ENCODE measurements at regions not wholly inside any gene's neighbourhood (a gene's known extent, or its start where the extent isn't known, plus 50 kb on each side); places are given as distances from the start of the nearest gene placed in this dataset.

GRCh38 chr11:44402466-44403075, 92.6 kb upstream of the ALX4 start:
- no peaks in the 10 kb centered on the region for H4K20me1 ChIP-seq (ENCODE audit: insufficient read depth)
- no peaks in the 10 kb centered on the region for H3K4me1 ChIP-seq (ENCODE audit: control insufficient read depth in 1 of 2, insufficient read depth in 2 of 2, low read length in 2 of 2)
- ChIA-PET CTCF (no interaction called here), RAD21 (ENCODE audit: low non-redundant PET in 1 of 2, low total read pairs in 2 of 2, uncharacterized antibody in 2 of 2, unreplicated experiment in 2 of 2) (no interaction called here), POLR2A (no interaction called here)
- peaks cover 12% of the 10 kb centered on the region; the same call in 1 of the 2 replicates for H3K27me3 ChIP-seq (ENCODE audit: insufficient read depth, low read length)
- DNase-seq (ENCODE audit: low read depth, low spot score) (no peak), ATAC-seq (no peak)
- no TSS peak for BruUV-seq (replicated peaks)
- H3K9ac ChIP-seq (ENCODE audit: low read length): no peak overlapping the region
- no peaks in the 10 kb centered on the region for H3K36me3 ChIP-seq (ENCODE audit: control insufficient read depth in 1 of 2, insufficient read depth in 2 of 2, low read length in 2 of 2)
- TF ChIP-seq CEBPB (IDR thresholded peaks at IDR 0.05; ENCODE audit: low read depth) (no peak), EGR1 (IDR thresholded peaks at IDR 0.05; ENCODE audit: low read depth) (no peak), POLR2AphosphoS5 (IDR thresholded peaks at IDR 0.05; ENCODE audit: low read depth, low read length) (no peak), FOSL1 (IDR thresholded peaks at IDR 0.05; ENCODE audit: low read depth) (no peak), SIN3A (IDR thresholded peaks at IDR 0.05; ENCODE audit: low read depth) (no peak), SP1 (IDR thresholded peaks at IDR 0.05; ENCODE audit: low read depth) (no peak), ATF3 (IDR thresholded peaks at IDR 0.05) (no peak), ZBTB33 (IDR thresholded peaks at IDR 0.05; ENCODE audit: extremely low read depth, insufficient replicate concordance, low read length) (no peak), CBX3 (IDR thresholded peaks at IDR 0.05; ENCODE audit: low read depth) (no peak), RAD21 (IDR thresholded peaks at IDR 0.05; ENCODE audit: low read depth) (no peak), EZH2phosphoT487 (IDR thresholded peaks at IDR 0.05; ENCODE audit: borderline replicate concordance) (no peak), TCF7L2 (IDR thresholded peaks at IDR 0.05; ENCODE audit: borderline replicate concordance, extremely low read depth, insufficient read depth, insufficient read length) (no peak), ZFX (IDR thresholded peaks at IDR 0.05) (no peak), EZH2 (IDR thresholded peaks at IDR 0.05) (no peak), CTCF (IDR thresholded peaks at IDR 0.05 in 2 of 3, conservative IDR thresholded peaks at IDR 0.05 in 1 of 3; ENCODE audit: borderline replicate concordance in 1 of 3, insufficient read depth in 1 of 3, low read depth in 2 of 3, low read length in 2 of 3) (no peak), MAX (IDR thresholded peaks at IDR 0.05) (no peak)
- H3K9me3 ChIP-seq (ENCODE audit: control insufficient read depth in 1 of 2, insufficient read depth in 1 of 2, low read depth in 1 of 2, low read length in 2 of 2): no peaks in the 10 kb centered on the region
- no peak overlapping the region for H3K27ac ChIP-seq (ENCODE audit: low read depth, low read length)
- H3K79me2 ChIP-seq (ENCODE audit: insufficient read depth, low read length): no peaks in the 10 kb centered on the region
- no peaks in the 10 kb centered on the region for H3K9me2 ChIP-seq (ENCODE audit: insufficient read depth)
- H3K4me2 ChIP-seq (ENCODE audit: low read length): no peak overlapping the region
- intact Hi-C loops (cut with micrococcal nuclease): no loop called here
- no peak overlapping the region for H3K4me3 ChIP-seq (replicated peaks in 1 of 2; ENCODE audit: low read depth in 1 of 2, low read length in 2 of 2)
- no peak overlapping the region for H2AFZ ChIP-seq (ENCODE audit: low read depth, low read length, poor library complexity, severe bottlenecking)

Measured in HCT116 (cell line).